ENCODE measurements at regions not wholly inside any gene's neighbourhood (a gene's known extent, or its start where the extent isn't known, plus 50 kb on each side); places are given as distances from the start of the nearest gene placed in this dataset.

DNA sequence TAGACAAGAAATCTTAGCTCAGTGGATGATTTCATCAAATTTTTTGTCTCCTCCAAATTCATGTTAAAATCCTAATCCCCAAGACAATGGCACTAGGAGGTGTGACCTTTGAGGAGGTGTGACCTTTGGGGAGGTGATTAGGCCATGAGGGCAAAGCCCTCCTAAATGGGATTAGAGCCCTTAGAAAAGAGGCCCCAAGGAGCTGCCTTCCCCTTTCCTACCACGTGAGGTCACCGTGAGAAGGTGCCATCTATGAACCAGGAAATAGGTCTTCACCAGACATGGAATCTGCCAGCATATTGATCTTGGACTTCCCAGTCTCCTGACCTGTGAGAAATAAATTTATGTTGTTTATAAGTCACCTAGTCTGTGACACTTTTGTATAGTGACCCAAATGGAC lies 138.7 kb downstream of the TRIM29 start:
- peaks cover 30 to 31% of the 10 kb centered on the region in 2 experiments for H3K4me1 Mint-ChIP-seq
- peaks cover 0 to 8% (median 0%) of the 10 kb centered on the region in 3 experiments; a peak in 1 of 7 replicates for H3K36me3 Mint-ChIP-seq (ENCODE audit: insufficient read depth in 1 of 3, low read depth in 3 of 3)
- H3K14ac ChIP-seq (ENCODE audit: insufficient read depth, low read length), result no peak overlapping the region
- H3K56ac ChIP-seq (ENCODE audit: insufficient read length, low read depth, low read length), result no peak overlapping the region
- H2AFZ ChIP-seq (ENCODE audit: low read length), result no peak overlapping the region
- no peak overlapping the region for H3K18ac ChIP-seq (ENCODE audit: insufficient read length, low read depth, low read length)
- no peak overlapping the region for H4K8ac ChIP-seq (replicated peaks; ENCODE audit: insufficient read length, low read depth, low read length)
- H2BK15ac ChIP-seq (ENCODE audit: low read depth, low read length), result no peak overlapping the region
- H3K4me2 ChIP-seq (ENCODE audit: insufficient read depth, insufficient read length, low read length), result no peak overlapping the region
- no peak overlapping the region for H3K4ac ChIP-seq (ENCODE audit: low read depth, low read length)
- TF ChIP-seq, protein P1, sequence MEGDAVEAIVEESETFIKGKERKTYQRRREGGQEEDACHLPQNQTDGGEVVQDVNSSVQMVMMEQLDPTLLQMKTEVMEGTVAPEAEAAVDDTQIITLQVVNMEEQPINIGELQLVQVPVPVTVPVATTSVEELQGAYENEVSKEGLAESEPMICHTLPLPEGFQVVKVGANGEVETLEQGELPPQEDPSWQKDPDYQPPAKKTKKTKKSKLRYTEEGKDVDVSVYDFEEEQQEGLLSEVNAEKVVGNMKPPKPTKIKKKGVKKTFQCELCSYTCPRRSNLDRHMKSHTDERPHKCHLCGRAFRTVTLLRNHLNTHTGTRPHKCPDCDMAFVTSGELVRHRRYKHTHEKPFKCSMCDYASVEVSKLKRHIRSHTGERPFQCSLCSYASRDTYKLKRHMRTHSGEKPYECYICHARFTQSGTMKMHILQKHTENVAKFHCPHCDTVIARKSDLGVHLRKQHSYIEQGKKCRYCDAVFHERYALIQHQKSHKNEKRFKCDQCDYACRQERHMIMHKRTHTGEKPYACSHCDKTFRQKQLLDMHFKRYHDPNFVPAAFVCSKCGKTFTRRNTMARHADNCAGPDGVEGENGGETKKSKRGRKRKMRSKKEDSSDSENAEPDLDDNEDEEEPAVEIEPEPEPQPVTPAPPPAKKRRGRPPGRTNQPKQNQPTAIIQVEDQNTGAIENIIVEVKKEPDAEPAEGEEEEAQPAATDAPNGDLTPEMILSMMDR (conservative IDR thresholded peaks at IDR 0.05), result peak; percentile 67
- H3K79me2 ChIP-seq (ENCODE audit: insufficient read depth, low read length), result no peaks in the 10 kb centered on the region
- H2BK5ac ChIP-seq (ENCODE audit: insufficient read length, low read length), result no peak overlapping the region
- DNase-seq, result no peak
- H3K27me3 ChIP-seq (ENCODE audit: insufficient read depth, low read length), result no peaks in the 10 kb centered on the region
- no CpG with 5 or more reads among the region's 2 CpGs for WGBS (ENCODE audit: extremely low coverage, insufficient read length, low lambda C conversion rate)
- no peak overlapping the region for H3K27ac Mint-ChIP-seq
- no peak overlapping the region for H3K23ac ChIP-seq (ENCODE audit: insufficient read length, low read depth, low read length)
- peaks cover 6% of the 10 kb centered on the region for H3K4me1 ChIP-seq (ENCODE audit: insufficient read depth, low read length)
- H3K27ac ChIP-seq (ENCODE audit: insufficient read length, low read depth, low read length), result no peak overlapping the region
- peaks cover 36% of the 10 kb centered on the region for H3K27me3 Mint-ChIP-seq (ENCODE audit: low read depth)
- no peak overlapping the region for H4K5ac ChIP-seq (ENCODE audit: insufficient read length, low read depth, low read length)
- H3K23me2 ChIP-seq (ENCODE audit: insufficient read length, low read depth, low read length, poor library complexity, severe bottlenecking), result no peaks in the 10 kb centered on the region
- H3K9me3 Mint-ChIP-seq, result peaks cover 0 to 4% of the 10 kb centered on the region in 2 experiments; a peak in 1 of 5 replicates
- no peaks in the 10 kb centered on the region for H3K9me3 ChIP-seq (ENCODE audit: control insufficient read depth, low read depth, low read length)
- H2BK120ac ChIP-seq (ENCODE audit: low read depth, low read length, poor library complexity, severe bottlenecking), result no peak overlapping the region
- H2AK5ac ChIP-seq (ENCODE audit: insufficient read length, low read length), result no peak overlapping the region
- no peaks in the 10 kb centered on the region for H3K79me1 ChIP-seq (ENCODE audit: insufficient read depth, low read depth, low read length, poor library complexity, severe bottlenecking)
- no peak overlapping the region for H3K4me3 Mint-ChIP-seq
- no peak overlapping the region for H2BK12ac ChIP-seq (ENCODE audit: insufficient read length, low read depth, low read length)
- H4K20me1 ChIP-seq (ENCODE audit: control insufficient read depth, insufficient read depth, insufficient read length), result no peaks in the 10 kb centered on the region
- no peak overlapping the region for H3K9ac ChIP-seq (ENCODE audit: extremely low read depth, insufficient read length, low read length)
- no peak overlapping the region for H3T11ph ChIP-seq (ENCODE audit: low read length)
- H2BK20ac ChIP-seq (ENCODE audit: low read depth, low read length, poor library complexity, severe bottlenecking), result no peak overlapping the region
- H4K91ac ChIP-seq (ENCODE audit: insufficient read length, low read depth, low read length), result no peak overlapping the region
